HS-27A (cell line): ENCODE measurements at regions not wholly inside any gene's neighbourhood (a gene's known extent, or its start where the extent isn't known, plus 50 kb on each side); places are given as distances from the start of the nearest gene placed in this dataset.

ENCODE experiments used
- DNase-seq: peaks from one replicate; pipeline ENCODE4 v3.0.0-alpha.2; 2012; ENCODE audit warnings: low read depth, missing footprints

DNA sequence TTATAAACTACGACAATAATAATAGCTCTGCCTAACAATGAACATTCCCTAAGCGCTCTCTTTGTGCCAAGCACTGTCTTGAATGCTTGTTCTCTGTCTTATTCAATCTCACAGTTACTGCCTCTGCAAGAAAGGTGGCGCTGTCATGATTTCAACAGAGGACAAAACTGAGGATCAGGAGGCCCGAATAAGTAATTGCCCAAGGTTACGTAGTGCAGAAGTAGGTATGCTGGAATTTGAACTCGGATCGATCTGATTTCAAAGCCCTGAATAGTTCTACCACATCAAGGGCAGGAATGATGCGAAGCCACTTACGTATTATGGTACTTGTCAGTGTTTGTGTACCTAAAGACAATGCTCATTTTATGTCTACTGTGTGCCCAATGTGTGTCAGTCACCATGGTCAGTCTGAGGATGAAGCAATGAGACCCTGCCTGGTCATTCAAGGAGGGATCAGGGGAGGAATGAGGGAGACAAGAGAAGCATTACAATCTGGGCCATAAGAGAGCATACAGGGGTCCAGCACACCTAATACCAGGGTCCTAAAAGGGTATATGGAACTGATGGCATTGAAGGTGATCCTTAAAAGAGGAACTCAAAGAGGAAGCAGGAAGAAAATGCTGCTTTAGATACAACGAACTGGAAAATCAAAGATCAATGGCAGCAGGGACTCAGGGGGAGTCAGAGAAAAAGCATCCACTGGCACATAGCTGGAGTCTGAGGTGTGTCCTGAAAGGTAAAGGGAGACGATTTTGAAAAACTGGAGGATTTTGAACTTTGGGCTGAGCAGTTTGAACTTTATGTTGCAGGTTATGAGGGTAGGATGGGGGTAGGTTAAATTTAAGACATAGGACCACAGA lies 389.2 kb downstream of the PLPP3 start:
- no peak for DNase-seq

DNA sequence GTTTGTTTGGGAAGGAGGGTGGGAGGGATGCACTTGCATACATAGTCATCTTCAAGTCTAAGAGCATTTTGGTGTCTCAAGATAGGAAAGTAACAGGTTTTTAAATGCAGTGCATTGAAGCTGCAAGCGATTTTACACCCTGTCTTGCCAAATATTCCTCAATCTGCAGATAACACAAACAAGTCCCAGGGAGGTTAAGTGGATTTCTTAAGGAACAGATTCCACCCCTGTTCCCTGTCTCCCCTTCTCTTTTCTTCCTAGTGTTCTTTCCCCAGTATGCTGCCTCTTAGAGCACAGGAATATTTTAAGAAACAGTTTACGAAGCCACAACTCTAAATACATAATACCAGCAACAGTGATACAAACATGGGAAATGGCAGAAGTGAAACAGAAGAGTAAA lies 389.9 kb downstream of the PLPP3 start:
- DNase-seq, result no peak

DNA sequence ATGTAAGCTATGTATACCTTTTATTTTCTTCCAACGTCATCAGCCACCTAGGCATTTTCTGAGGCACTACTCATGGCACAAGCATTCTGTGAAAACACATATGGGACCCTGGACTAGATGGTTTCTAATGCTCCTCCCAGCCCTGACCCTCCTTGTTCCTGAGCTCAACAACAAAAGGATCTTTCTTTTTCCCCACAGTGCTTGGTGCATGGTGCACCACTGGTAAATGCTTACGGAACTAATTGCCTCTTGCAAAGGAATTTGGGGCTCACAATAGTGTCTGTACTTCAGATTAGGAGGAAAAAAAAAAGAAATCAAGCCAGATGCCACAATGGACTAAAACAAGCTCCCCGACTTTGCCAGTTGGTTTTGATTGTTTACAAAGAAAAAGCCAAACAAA lies 390.5 kb downstream of the PLPP3 start:
- DNase-seq, result no peak

DNA sequence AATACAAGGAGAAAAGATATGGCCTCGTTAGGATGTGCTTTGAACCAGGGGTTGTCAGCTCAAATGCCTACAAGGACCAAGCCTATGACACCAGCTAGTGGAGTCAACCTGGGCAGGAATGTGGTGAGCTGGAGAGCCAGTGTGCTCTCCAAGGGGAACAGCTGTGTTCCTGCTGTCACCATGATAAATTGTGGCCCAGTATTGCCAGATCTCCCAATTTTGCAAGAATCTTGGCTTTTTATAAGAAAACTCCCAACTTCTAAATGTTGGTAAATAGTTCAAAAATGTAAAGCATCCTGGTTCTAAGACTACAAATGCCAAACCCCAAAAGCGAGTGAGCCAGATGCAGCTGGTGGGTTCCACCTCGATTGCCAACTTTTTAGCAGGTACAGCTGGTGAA lies 391.1 kb downstream of the PLPP3 start:
- DNase-seq, result no peak

DNA sequence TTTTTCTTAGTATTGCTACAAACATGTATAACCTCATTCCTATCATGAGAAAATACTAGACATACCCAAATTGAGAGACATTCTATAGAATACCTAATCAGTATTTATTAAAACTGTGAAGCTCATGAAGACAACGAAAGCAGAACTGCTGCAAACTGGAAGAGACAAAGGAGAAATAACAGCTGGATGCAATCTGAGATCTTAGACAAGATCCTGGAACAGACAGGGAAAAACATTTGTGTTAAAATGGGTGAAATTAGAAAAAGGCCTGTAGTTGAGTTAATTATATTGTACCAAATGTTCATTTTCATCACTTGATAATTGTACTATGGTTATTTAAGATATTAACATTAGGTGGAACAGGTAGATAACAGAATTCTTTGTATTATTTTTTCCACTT lies 392.0 kb downstream of the PLPP3 start:
- no peak for DNase-seq

DNA sequence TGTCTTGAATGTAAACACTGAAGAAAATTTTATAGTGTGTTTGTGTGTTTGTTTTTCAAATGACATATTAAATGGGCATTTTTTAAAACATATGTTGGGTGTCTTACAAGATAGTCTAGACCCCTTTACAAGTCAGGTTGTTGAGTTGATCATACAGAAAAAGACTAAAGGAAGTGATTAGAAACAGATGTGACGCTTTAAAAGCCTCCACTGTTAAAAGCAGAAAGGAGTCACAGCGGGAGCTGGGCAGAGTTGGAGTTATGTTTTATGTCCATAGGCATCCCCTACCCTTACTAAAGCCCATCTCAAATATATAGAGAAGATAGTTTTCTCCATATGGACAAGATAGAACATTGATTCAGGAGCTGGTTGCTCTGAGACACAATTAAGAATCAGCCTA lies 393.9 kb downstream of the PLPP3 start:
- DNase-seq, result no peak

DNA sequence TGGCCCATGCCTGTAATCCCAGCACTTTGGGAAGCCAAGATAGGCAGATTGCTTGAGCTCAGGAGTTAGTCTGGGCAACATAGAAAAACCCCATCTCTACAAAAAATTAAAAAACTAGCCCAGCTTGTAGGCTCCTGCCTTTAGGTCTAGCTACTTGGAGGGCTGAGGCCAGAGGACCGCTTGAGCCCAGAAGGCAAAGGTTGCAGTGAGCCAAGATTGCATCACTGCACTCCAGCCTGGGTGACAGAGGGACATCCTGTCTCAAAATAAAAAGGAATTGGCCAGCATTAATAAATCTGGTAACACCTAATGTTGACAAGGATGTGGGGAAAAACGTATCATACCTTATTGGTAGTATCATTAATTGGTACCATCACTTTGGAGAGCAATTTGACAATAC lies 396.2 kb downstream of the PLPP3 start:
- DNase-seq, result no peak

DNA sequence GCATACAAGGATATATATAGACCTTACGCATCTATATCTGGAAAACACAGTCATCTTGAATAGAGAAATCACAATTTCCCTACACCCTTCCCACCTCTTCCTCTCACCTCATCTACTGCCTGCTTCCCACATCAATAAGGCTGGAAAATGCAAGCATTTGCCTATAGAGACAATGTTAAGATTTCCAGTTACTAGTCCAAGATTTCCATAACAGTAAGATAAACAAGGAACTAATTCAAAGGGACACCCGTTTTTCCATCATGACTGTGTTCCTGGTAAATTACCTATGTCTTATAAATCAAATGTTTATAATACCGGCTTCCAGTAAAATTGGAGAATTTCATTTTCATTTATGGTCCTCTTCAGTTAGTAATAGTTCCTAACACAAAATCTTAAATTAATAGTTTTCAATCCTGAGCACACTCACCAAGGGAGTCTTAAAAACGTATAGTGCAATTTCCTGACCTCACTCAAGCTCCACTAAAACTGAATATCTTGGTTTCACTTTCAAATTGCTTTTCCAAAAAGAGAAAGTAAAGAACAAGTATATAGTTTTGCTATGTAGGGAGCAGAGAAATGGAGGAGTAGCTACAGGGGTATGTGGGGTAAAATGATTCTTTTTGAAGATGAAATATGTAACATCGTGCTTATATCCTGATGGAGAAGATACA lies 398.7 kb downstream of the PLPP3 start:
- DNase-seq, result no peak

DNA sequence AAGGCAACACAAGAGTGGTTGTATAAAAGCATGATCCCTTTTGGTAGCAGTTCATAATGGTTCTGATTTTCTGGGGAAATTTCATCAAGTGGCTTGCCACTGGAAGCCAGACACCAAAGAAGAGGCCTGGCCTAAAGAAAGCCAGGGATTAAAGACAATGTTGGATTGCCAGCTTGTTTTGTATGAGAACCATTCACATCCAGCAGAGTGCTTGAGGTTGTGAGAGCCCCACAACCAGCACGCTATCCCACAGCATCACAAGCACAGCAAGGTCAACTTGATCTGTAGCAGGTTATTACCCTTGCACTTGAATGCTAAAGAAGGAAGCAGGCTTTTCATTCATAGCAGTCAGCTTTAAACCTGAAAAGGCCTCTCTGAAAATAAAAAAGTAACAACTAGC lies 399.8 kb downstream of the PLPP3 start:
- no peak for DNase-seq

DNA sequence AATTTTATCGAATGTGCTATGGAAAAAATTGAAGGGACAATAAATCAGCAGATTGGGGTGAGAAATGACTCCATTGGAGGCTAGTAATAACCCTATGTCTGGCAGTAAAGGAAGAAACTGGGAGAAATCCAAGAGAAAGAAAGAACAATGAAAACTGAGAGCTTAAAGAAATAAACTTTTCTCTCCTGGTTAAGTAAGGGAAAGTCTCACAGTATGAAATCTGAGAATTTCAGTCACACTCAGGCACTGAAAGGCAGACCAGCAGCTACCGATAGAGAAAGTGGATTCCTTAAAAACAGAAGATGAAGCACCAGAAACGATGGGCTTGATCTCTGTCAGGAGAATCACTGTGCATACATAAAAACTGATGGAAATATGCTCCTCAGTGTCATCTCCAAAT lies 404.2 kb downstream of the PLPP3 start:
- DNase-seq, result no peak

DNA sequence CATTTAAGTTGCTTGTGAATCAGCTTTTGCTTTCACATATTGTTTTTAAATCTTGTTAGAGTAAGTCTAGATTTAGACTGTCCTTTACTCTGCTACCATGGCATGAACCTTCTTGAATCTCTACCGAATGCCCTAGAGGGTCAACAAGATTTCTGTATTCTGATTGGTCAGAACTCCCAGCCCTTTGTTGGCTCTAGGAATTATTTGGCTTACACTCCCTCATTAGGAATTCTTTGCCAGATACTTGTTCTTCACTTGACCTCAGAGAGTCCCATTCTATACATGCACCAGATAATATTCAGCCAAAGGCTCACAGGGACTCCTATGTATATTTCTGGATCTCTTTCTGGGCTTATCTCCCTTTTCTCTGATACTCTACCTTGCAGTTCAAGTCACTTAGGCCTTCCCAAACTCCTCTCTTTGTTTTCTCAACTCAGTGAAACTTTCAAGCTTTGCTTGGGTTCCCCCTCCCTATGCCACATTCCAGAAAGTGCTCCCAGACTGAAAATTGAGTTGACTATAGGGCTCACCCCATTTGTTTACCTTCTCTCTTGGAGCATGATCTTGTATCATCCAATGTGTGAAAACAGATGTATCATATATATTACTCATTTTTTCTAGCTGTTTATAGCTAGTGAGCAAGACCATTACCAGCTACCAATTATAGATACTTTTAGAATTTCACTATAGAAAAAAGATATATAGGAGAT lies 405.0 kb downstream of the PLPP3 start:
- no peak for DNase-seq

DNA sequence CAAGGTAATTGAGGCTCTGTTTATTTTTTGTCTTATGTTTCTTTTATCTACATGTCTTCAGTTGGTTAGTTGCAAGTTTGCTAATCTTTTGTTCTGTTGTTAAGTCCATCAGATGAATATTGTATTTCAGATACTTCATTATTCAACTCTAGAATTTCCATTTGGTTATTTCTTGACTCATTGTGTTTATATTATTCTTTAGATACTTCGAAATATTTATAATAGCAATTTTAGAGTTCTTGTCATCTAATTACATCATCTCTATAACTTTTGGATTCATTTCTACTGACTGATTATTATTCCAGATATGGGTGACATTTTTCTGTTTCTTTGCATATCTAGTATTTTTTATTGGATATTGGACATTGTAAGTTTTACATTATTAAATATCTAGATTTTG lies 405.6 kb downstream of the PLPP3 start:
- DNase-seq, result no peak

DNA sequence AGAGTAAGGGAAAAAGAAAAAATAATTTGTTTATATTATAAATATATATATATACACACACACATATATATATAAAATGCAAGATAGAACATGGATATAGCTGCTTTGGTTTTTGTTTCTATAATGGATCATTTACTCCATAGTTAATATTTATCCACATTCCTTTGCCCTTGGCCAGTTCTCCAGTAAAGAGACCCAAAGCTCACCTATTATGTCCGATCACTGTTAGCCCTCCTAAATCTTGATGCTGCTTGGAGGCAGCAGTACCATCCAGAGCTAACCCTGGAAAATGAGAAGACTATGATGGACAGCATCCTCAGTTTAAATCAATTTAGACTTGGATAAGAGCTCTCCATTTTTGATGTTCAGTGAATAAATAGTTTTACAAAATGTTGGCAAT lies 407.7 kb downstream of the PLPP3 start:
- no peak for DNase-seq

DNA sequence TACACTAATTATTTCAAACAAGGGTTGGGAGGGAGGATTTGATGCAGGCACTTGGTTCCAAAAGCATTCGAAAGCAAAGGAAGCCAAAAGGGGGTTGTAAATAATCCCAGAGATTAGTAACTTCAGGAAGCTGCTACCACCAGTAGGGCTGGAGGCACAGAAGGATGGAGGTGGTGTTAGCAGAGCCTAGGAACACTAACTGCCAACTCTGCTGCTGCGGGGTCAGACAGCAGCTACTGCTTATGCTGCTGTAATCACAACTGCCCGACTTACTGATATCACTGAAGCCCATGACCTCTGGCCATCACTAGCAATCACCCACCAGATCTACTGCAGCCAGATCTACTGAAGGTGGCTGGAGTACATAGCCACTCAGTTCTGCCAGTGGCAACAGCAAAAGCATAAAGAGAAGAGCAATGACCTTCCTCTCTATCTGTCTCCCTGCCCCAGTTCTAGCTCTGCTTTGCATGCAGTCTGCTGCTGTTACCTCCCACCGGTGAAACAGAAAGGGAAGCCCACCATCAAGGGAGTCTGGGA lies 408.5 kb downstream of the PLPP3 start:
- DNase-seq, result no peak

DNA sequence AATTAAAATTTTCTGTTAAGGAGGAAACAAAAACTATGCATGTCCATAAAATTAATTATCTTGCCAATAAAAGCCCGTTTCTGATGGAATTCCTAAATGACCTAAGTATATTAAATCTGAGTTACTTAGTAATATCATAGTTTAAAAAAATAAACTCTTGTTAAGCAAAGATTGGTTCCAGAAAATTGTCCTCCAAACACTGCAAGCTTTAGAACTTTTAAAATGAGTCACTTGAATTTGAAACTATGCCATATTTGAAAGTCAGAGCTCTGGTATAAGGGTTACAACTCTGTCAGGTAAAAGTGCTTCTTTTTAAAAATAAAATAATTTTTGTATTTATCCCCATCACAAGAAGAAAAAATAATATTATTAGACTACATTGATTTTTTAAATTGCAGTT lies 409.5 kb downstream of the PLPP3 start:
- DNase-seq, result no peak

DNA sequence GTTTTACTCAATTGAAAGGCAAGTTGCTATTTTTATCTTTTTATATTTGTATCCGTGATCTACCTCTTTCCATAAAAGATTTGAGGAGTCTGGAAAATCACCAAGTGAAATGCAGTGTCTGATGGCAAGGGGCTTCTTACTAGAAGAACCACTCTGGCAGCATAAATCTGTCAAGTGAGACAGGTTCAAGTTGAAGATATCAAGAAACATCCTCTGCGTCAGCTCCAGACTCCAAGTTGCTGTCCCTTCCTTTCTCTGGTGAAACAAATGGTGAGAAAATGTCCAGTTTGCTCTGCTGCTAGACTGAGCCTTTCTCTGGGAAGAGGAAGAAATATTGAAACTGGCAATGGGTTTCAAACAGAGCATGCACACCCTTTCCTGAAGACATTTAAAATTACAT lies 411.2 kb downstream of the PLPP3 start:
- DNase-seq, result no peak

DNA sequence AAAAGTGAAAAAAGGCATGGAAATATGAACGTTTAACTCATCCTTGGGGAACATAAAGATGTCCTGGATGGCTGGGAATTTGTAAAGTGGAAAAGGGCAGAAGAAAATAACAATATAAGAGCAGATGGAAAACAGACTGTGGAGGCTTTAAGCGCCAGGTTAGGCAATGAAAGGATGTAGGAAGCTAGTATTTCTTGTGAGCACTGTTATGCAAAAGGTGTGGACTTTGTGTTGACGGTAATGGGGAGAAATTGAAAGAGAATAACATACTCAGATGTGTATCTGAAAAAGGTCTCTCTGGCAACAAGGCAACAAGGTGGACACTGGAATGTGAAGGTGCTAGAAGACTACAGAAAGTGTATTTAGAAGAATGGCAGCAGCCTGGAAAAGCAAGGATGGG lies 411.8 kb downstream of the PLPP3 start:
- DNase-seq, result no peak

DNA sequence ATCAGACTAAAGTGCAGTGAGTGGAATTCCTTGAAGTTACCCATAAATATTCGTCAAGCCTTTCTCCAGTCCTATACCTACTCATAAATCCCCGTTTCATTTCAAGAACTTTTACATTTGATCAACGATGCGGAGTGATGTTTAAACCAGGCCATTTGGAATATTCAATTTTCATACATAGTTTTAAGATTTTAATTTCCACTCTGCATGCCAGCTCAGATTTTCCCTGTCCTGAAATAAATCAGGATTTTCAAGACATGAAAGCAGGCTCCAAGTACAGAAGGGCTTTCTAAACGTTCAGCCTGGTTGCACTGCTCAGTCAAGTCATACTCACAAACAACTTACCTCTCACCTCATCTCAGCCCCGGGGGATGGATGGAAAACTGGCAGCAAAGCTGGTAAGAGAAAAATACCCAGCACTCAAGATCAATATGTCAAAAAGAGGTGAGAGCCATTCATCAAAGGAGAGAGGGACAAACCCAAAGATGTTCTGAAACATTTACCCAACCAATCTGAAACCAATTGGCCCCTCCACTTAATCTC lies 418.5 kb downstream of the PLPP3 start:
- DNase-seq, result no peak

DNA sequence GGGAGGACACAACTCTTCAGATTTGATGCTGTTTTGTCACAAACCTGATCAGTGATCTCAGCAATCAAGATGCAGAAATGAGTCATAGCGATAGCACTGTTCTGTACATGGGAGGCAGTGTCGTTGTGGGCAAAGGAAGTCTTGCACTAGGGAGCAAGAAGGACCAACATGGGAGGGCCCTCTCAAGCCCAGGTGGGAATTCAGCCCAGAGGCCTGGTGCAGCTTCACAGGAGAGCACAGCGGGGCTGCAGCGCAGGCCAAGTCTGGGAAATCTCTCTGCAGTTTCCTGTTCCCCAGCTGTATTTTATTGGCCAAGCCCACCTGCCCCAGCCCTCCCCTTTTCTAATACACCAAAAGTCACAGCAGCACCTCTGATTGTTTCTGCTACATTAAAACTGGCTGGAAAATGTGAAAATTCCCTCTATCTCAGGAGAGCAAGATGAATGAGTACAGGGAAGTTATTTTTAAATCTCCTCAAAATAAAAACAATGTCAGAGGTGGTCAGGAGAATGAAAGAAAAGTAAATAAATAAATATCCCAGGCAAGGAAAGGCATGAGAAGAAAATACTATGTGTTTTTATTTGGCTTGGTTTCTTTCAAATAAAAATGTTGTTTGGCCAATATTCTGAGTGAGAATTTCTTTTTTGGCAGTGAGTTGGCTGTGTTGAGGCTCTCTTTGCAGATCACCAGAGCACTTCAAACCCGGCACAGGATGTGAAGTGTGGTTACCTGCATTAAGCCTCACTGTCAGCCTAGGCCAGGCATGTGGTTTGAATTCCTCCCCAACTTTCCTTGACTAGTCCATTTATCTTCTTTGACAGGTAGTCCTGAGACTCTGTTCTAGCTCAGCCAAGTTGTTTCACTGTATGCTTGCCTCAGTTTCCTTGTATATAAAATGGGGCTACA lies 422.1 kb downstream of the PLPP3 start:
- DNase-seq, result no peak

DNA sequence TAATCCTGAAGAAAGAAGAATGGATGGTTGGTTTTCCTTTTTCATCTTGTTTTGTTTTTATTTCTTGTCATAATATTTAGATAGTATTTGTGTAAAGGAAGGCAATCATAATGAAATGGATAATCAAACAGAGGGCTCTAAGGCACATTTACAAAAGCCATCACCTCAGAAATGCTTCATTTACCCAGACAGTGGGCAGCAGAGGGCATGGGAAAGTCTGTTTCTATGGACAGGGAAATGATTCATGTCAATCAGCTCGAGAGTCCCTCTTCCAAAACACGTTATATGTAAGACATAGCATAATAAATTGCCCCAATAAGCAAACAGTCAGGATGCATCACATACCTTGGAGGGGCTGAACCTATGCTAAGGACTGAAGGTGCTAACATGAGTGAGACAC lies 426.1 kb downstream of the PLPP3 start:
- DNase-seq, result no peak

DNA sequence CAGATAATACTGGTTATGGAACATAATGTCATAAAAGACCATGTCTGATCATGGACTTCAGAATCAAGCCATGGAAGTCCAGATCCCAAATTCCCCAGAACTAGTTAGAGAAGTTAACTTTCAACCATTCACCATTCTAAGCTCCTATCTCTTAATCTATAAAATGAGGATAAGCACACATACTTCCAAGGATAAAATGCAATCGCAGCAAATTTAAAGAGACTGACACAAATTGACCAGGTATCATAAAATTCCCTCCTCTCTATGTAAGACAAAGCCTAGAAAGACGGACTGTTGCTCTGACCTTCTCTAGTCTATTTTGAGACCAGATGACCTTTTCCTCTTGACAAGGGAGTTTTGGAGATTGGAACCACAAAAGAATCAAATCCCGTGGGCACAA lies 426.7 kb downstream of the PLPP3 start:
- no peak for DNase-seq

DNA sequence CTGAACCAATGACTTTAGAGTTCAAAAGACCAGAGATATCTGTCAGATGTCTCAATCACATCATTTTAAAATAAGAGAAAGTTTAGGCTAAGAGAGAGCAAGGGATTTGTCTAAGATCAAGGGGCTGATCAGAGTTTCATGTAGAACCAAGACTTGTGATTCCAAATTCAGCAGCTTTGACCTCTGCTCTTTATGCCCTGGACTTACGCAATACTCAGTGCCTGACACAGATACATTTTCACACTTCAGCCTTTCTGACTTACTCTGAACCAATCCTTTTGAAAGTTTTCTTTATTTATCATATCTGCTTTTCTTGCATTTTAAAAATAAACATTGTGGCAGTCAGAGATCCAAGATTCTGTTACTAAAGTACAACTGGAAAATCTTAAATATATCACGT lies 428.0 kb downstream of the PLPP3 start:
- DNase-seq, result no peak
